HG02623 (cell line): ENCODE measurements at regions not wholly inside any gene's neighbourhood (a gene's known extent, or its start where the extent isn't known, plus 50 kb on each side); places are given as distances from the start of the nearest gene placed in this dataset.

Source experiments
- ATAC-seq: cut with Tn5 transposase; IDR thresholded peaks from one replicate; pipeline ENCODE4 v1.9.1; 2021; ENCODE audit warnings: moderate library complexity; ENCODE audit not compliant: unreplicated experiment

- ATAC-seq = no peak
These were observed 432.2 kb downstream of the PIK3R1 start for GRCh38 chr5:68647743-68648142.

- no peak for ATAC-seq
These were observed 433.6 kb downstream of the PIK3R1 start for GRCh38 chr5:68648944-68649857.

GRCh38 chr5:68652534-68652965, 437.0 kb downstream of the PIK3R1 start:
- no peak for ATAC-seq

- ATAC-seq = no peak
These were observed 437.9 kb downstream of the PIK3R1 start for GRCh38 chr5:68653471-68653870.

GRCh38 chr5:68657055-68657961, 436.5 kb upstream of the SLC30A5 start:
- no peak for ATAC-seq

- no peak for ATAC-seq
These were observed 434.9 kb upstream of the SLC30A5 start for GRCh38 chr5:68658810-68659372.

- no peak for ATAC-seq
These were observed 433.9 kb upstream of the SLC30A5 start for GRCh38 chr5:68659881-68660280.

- ATAC-seq = no peak
These were observed 432.6 kb upstream of the SLC30A5 start for GRCh38 chr5:68661237-68661636.

- no peak for ATAC-seq
These were observed 431.0 kb upstream of the SLC30A5 start for GRCh38 chr5:68662804-68663307.

- no peak for ATAC-seq
These were observed 423.8 kb upstream of the SLC30A5 start for GRCh38 chr5:68669864-68670575.

GRCh38 chr5:68673106-68673822, 420.6 kb upstream of the SLC30A5 start:
- ATAC-seq = no peak

- ATAC-seq = no peak
These were observed 420.0 kb upstream of the SLC30A5 start for GRCh38 chr5:68673823-68674180.

- no peak for ATAC-seq
These were observed 414.8 kb upstream of the SLC30A5 start for GRCh38 chr5:68679041-68679440.

GRCh38 chr5:68680366-68680765, 413.4 kb upstream of the SLC30A5 start:
- no peak for ATAC-seq

- no peak for ATAC-seq
These were observed 411.9 kb upstream of the SLC30A5 start for GRCh38 chr5:68681929-68682328.

GRCh38 chr5:68682400-68683160, 411.2 kb upstream of the SLC30A5 start:
- ATAC-seq = no peak

GRCh38 chr5:68683632-68684036, 410.2 kb upstream of the SLC30A5 start:
- ATAC-seq = no peak

GRCh38 chr5:68685863-68686262, 408.0 kb upstream of the SLC30A5 start:
- ATAC-seq = no peak

- ATAC-seq = no peak
These were observed 405.3 kb upstream of the SLC30A5 start for GRCh38 chr5:68688547-68688946.
